ENCODE measurements at regions not wholly inside any gene's neighbourhood (a gene's known extent, or its start where the extent isn't known, plus 50 kb on each side); places are given as distances from the start of the nearest gene placed in this dataset.

- TF ChIP-seq POLR2A (IDR thresholded peaks at IDR 0.05): no peak
- TF ChIP-seq, protein P1, sequence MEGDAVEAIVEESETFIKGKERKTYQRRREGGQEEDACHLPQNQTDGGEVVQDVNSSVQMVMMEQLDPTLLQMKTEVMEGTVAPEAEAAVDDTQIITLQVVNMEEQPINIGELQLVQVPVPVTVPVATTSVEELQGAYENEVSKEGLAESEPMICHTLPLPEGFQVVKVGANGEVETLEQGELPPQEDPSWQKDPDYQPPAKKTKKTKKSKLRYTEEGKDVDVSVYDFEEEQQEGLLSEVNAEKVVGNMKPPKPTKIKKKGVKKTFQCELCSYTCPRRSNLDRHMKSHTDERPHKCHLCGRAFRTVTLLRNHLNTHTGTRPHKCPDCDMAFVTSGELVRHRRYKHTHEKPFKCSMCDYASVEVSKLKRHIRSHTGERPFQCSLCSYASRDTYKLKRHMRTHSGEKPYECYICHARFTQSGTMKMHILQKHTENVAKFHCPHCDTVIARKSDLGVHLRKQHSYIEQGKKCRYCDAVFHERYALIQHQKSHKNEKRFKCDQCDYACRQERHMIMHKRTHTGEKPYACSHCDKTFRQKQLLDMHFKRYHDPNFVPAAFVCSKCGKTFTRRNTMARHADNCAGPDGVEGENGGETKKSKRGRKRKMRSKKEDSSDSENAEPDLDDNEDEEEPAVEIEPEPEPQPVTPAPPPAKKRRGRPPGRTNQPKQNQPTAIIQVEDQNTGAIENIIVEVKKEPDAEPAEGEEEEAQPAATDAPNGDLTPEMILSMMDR (IDR thresholded peaks at IDR 0.05): no peak
Observed at GRCh38 chr6:99137314-99137713, 189.6 kb upstream of the FBXL4 start.

Measured in adrenal gland (tissue), 5 donors.